ENCODE measurements at regions not wholly inside any gene's neighbourhood (a gene's known extent, or its start where the extent isn't known, plus 50 kb on each side); places are given as distances from the start of the nearest gene placed in this dataset.

- TF ChIP-seq CTCF (conservative IDR thresholded peaks at IDR 0.05; ENCODE audit: low read depth, low read length): no peak
- no peak for TF ChIP-seq EZH2 (IDR thresholded peaks at IDR 0.05; ENCODE audit: borderline replicate concordance, low read depth, low read length, poor library complexity, severe bottlenecking)
These were observed 663.8 kb upstream of the FOXG1 start for GRCh38 chr14:28102814-28103213.

Data from A673 (cell line).